Fibroblast of peridontal ligament (primary cell): ENCODE measurements at regions not wholly inside any gene's neighbourhood (a gene's known extent, or its start where the extent isn't known, plus 50 kb on each side); places are given as distances from the start of the nearest gene placed in this dataset.

Source experiments
- DNase-seq: peaks from one replicate; pipeline ENCODE4 v3.0.0-alpha.2; 2010; ENCODE audit errors: extremely low read depth

DNA sequence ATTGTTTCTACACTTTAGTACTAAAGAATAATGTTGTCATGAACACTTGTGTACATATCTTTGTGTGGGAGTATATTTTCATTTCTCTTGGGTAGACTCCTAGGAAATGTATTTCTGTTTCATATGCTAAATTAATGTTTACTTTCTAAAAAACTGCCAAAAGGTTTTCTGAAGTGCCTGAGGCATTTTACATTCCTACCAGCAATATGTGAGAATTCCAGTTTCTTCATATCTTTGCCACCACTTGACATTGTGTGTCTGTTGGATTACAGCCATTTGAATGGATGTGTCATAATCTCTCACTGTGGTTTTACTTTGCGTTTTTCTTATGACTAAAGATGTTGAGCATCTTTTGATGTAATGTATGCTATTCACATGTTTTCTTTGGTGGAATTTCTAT lies 428.2 kb upstream of the KCNH7 start:
- DNase-seq = peak; percentile 99

DNA sequence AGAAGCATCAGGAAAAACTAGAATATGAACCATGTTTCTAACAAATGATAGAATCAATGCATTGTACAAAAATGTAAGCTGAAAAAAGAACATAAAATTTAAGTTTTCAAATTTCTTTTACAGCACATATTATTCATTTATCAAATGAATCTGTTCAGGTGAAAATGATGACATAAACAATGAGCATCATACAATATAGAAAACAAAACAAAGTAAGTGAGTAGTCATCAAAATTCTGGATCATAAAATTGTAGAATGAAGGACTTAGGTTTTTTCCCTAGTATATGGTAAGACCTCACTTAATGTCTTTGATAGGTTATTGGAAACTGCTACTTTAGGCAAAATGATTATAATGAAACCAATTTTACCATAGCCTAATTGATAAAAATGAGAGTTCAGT lies 427.0 kb upstream of the KCNH7 start:
- DNase-seq = no peak

DNA sequence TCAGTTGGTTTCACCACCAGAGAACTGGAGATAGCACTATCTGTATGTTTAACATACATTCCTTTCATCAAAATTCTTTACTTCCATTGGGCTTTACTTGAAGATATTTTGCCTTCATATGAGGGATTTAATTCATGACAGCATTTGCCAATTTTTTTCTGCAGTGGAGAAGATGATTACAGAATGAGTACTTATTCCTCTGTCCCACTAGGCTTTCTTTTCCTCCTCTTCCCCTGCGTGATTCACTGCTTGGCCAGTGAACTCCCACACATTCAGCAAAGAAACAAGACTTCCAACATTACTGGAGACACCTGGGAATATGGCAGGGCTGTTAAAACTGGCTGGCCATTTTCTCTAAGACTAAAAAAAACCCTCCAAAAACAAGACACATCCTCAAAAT lies 425.8 kb upstream of the KCNH7 start:
- peak; percentile 78 for DNase-seq

DNA sequence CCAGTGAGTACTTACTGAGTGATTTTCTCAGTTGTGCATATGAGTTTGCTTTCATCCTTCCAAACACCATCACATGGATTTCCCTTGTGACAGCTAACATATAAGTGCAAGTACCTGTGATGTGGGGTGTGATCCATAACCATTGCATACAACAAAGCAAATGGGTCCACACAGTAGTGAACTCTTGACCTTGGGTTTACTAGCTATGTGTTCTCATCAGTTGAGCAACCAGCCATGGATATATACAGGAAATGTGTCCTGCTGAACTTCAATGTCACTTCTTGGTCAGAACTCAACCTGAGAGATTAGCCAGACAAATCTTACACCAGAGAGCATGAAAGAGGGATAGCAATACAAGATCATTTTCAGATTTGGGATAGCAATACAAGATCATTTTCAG lies 420.9 kb upstream of the KCNH7 start:
- no peak for DNase-seq

DNA sequence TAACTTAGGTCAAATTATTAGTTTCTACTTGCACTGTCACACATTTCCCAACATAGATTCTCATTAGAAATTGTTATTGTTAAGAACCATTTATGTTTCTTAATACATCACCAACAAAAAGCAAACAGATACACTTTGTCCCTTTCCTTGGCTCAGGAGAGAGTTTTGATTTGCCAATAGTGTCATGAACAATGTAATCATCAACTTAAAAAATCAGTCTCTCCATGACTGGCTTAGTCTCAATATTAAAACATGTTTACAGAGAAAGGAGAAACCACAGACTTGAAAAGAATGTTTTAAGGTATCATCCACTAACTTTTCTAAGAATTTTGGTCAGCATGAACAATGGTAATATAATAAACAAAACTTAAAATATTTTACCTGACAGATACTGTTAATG lies 416.5 kb upstream of the KCNH7 start:
- no peak for DNase-seq

DNA sequence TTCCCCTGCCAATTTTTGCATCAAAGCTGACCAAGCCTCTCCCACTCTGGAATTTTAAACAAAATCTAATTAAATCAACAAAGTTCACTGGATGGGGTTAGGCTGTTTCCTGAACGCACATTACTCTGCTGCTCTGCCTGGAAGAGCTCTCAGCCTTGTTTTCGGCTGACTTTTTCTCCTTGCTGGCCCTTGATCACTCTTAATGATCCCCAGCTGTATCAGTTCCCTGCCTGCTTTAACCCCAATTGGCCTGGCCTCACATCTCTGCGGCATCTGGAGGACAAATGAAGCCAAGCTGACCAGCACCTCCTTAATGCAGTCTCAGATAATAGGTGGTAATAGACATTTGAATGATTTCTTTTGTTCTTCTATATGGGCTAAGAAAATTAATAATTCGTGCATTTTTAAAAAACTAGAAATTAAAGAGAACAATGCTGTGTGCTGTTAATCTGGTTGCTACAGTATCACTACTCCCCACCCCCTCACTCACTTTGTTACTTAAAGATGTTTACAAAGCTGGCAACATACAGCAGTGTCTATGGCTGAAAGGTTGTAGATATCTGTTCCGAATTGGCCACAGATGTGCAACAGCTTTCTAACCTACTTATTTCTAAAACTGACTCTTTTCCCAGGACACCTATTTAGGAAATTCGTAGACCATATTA lies 415.2 kb upstream of the KCNH7 start:
- peak; percentile 46 for DNase-seq

DNA sequence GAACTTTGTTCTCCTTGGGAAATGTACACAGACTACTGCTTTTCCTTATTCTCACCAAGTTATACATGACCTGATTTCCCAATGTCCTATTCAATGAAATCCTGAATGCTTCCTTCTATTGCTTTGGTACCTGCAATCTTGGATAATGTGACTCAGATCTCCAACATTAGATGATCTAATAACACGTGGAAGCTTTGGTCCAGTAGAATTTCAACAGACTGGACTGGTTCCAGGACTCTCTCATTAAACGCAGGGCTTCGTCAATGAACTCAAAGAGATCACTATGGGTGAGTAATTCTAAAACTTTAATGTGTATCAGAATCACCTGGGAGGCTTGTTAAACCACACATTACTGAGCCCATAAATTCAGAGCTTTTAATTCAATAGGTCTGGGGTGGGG lies 413.6 kb upstream of the KCNH7 start:
- DNase-seq = no peak

DNA sequence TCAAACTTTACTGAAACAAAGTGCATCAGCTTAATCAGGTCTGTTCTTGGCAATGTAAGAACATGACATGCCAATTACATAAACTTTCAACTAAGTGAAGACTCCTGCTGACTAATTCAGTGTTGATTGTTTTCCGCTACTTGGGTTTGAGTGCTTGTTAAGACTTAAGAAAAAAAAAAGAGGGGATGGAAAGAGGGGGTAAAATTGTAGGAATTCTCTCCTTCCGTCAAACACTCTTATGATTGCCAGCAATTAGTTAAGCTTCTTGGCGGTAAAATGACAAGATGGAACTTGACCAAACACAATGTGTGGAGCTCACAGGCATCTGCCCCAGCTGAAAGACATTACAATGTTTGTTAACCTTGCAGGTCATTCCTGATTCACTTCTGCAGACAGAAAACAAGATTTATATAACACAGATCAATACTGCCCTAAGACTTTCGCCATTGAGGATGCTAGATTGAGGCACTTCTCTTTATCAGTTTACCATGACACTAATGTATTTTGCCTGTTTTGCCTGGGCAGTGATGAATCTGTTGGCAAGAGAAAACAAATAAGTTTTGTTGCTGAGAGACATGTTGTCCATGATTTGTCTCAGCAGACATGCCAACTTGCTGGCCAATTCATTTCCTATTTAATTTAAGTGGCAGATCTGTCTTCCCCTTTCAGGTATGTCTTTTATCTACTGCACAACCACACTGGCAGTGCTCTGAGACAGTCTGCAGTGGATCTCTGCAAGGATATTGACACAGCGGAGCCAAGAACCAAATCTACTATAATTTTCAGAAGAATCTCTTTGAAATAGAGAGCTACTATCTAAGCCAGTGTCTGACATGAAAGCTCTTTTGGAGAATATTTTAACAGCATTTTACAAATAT lies 410.0 kb upstream of the KCNH7 start:
- peak; percentile 33 for DNase-seq

DNA sequence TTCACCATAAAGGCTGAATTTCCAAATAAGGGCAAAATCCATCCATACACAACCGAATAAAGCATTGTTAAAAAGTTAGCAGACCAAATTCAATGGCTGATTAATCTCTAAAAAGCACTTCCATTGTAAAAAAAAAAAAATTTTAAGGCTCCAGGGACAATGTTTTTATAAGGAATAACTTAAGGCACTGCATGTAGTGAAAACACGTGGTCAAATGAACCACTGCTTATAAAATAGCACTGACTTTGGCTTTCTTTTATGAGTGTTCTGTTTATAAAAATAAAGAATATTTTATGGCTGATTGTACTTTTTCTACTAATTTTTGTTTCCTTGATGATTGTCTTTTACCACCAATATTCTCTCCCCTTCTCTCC lies 409.3 kb upstream of the KCNH7 start:
- DNase-seq = peak; percentile 25

DNA sequence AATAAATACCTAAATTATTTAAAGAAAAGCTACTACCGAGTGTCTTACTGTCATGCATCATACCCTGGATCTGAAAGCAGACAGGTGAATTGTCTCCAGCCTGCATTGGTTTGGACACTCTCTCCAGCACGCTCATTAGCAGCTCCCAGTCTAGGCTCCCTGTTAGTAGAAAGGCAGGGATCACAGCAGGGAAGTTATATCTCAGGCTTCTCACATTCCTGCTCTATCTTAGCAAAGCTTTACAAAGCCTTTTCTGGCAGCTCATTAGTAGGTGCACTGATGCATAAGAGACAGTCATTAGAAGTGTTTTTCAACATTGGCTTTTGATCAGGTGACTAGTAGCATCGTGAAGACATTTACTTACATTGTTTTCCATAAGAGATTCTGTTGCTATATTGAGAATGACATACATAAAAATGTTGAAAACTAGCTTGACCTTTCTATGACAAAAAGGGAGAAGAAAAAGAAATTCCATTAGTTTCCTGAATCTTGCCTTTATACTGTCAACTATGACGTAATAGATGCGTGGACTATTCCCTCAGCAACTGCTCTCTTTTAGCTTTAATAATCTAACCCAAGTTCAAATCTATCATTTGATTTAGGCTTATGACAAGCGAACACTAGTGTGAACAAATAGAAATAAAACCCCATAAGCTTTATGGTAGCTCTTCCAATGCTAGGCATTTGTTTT lies 408.7 kb upstream of the KCNH7 start:
- DNase-seq = no peak

DNA sequence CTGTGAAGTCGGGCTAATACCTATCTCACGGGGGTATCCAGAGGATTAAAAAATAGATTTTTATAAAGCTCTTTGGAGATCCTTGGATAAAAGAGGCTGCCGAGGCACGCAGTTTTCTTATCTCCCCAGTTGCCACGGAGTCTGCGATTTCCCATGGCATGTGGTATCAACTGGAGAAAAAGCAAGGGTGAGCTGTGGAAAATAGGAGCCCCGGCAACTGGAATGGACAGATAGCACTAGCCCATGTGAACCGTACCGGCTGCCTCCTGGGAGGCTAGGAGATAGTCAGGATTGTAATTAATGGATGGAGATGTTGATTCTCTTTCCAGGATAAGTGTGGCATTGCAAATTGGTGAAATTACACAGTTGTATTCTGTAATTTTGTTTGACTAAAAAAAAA lies 407.6 kb upstream of the KCNH7 start:
- no peak for DNase-seq

DNA sequence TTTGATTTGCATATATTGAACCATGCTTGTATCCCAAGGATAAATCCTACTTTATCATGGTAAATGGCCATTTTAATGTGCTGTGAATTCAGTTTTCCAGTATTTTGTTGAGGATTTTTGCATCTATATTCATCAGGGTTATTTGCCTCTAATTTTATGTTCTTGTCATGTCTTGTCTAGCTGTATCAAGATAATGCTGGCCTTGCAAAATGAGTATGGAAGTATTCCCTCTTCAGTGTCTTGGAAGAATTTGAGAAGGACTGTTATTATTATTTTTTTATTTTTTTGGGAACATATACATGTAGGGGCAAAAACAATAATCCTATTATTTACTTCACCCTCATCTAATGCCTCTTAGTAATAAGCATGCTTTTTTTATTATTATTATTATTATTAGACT lies 398.0 kb upstream of the KCNH7 start:
- DNase-seq = no peak

DNA sequence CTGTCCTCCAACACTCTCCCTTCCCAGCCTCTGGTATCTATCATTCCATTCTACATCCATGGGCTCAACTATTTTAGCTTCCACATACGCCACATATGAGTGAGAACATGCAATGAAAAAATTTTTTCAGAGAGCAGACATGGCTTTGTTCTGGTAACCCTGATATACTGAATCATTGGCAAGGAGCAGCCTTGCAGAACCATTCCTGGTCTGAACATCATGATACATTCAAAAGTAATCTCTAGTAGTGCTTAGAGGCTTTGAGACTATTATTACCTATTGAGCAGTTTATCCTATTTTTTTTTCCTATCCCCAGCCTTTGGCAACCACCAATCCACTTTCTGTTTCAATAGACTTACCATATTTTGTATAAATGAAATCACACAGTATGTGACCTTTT lies 393.1 kb upstream of the KCNH7 start:
- DNase-seq = no peak

DNA sequence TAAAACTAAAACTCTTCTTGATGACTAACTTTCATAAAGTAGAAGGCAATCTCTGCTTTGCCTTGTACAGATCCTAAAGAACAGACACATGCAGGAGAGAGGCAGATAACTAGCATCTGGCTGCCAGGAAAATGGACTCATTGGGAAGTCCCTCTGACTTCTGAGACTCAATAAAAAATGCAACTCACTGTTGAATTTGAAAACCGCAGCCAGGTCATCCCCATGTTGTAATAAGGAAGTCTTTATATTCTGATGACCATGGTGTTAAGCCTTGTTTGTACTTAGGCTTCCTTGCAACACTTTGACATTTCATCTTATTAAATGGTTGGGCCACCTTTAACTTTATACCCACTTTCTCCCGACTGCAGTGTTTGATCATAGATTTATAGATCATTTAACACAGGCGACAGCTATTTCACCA lies 375.1 kb upstream of the KCNH7 start:
- peak; percentile 72 for DNase-seq

DNA sequence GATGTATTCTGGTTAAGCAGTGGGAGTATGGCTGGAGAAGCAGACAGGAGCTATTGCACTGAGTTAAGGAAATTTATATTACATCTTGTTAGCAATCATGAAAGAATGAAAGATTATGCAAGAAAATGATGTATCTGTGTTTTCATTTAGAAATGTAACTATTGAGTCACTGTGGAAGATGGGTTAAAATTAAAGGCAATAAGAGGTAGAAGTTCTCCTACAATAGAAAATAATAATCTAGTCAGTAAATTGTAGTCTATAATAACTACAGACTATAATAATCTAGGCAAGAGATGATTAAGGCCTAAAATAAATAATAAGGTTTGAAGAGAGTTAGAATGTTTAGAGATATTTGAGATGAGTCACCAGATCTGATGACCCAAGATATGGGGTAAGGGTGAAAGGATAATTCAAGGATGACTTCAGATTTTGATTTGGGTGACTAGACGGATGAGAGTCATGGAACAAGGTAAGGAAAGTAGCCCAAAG lies 371.9 kb upstream of the KCNH7 start:
- peak; percentile 86 for DNase-seq

DNA sequence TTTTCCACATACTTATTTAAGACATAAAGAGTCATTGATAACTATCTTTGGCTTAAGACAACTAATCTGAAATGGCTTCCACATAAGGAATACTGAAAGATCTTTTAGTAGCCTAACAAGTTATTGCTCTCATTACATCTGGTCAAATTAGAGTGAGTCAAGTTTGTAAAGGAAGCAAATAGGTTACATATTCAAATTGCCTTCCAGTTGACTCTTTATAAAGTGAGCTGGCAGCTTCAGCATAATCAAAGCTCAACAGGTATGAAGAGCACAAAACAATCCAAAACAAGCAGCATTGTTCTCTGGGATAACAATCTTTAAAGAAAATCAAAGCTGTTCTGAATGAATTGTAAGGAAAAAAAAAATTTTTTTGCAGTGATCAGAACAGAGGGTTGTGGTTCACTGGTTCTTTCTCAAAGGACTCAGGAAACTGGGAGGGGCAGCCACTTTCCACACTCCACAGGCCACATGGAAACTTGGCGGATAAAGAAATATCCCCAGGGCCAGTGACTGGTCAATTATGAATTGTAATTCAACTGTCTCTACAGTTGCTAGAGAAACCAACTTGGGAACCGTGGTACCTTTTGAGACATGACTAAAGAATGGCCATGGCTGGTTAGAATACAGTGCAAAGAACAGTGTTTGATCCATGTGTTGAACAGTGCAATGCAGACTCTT lies 369.3 kb upstream of the KCNH7 start:
- peak; percentile 51 for DNase-seq

DNA sequence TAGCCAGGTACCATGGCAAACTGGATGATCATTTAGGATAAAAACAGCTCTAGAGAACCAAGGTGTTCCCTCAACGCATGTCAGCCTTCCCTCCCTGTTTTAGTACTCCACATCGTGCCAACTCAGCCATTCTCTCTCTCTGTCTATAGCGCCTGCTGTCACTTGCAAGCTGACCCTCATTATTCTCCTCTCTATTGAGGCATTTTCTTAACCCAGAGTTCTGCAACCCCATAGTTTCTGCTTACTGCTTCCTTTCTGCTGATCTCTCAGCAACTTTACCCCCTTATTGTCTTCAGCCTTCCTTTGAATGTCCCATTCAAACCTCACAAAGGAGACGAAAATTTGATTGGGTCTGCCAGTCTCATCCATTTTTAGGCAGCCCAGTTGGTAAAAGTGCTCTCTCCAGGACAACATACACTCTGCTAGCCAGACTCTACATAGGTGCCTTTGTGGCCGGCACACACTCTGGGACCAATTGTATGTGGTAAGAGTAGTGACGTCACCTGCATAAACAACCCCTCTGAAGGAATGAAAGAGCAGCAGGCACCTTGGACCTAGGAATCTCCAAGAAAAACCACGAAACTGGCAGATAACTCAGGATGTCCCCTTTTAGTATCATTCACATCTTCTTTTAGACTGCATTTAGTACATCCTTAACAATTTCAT lies 367.2 kb upstream of the KCNH7 start:
- DNase-seq = no peak

DNA sequence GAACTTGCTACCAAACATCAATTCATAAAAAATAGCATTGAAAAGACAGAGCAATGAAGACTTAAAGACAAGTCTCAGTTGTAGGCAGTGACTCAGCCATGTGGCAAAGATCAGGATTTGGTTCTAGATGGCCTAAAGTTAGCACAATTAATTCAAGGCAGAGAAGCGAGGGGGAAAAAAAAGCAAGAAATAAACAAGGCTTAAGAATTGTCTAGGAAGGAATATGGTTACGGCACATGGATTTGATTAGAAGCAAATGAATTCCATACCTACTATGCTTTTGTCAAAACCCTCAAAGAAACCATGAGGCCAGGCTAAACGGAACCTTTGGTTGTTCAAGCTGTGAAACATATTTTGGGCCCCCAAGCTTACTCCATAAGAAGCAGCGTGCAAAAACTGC lies 362.2 kb upstream of the KCNH7 start:
- peak; percentile 74 for DNase-seq

DNA sequence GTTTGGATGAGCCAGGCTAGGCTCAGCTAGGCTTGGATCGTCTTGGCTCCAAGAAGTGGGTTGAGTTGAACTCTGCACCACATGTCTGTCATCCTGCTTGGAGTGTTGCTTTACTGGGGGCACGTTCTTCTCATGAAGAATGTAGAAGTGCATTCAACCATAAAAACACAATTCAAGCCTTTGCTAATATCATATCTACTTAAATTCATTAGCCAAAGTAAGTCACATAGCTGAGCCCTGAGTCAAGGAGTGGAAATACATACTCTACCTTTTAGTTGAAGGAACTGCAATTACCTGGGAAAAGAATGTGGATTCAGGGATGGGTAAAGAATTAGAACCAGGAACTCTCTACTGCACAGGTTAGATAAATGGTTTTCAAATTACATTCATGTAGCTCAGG lies 360.4 kb upstream of the KCNH7 start:
- DNase-seq = no peak

DNA sequence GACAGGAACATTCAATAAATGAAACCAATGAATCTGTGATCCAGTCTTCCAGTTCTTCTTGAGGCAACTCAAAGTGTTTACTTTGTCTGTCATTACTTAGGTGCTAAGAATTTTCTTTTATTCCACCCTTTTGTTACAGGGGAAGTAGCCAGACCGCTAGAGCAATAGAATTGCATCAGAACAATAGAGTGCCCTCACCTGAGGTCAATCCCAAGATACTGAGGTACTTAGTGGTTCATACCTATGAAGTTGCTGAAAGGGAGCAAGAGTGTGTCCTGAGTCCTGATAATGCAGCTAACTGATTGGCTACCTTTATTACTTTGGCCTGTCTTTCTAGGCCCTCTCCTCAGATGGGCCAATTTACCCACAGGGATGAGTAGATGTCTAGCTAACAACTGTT lies 359.4 kb upstream of the KCNH7 start:
- no peak for DNase-seq

DNA sequence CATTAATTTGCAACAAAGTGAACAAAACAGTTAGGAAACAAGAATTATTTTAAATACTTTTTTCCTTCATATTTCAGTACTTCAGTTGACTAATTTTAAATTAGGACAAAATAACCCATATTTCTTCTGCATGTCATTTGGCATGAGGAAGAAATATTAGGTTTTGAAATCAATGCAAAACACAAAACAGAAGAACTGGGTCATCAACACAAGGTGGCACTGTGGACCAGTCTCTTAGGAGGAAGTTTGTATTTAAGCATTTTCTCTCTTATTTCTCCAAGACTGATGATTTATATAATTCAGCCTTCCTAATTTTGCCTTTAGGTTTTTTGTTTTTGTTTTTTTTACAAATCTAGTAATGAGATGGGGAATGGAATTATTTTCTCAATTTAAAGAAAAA lies 352.8 kb upstream of the KCNH7 start:
- peak; percentile 84 for DNase-seq
